H1 (cell line): ENCODE measurements at regions not wholly inside any gene's neighbourhood (a gene's known extent, or its start where the extent isn't known, plus 50 kb on each side); places are given as distances from the start of the nearest gene placed in this dataset.

Source experiments
- CTCF ChIA-PET: fragments of 300-600 bp; sonication (Branson Sonifier 250); formaldehyde crosslinking; loops from one replicate; lab custom pipeline; 2021; ENCODE audit not compliant: partially characterized antibody; lab: Charles Lee
- POLR2A ChIA-PET: fragments of 300-600 bp; sonication (Branson Sonifier 250); formaldehyde crosslinking; loops from one replicate; lab custom pipeline; 2021; ENCODE audit warnings: inconsistent platforms; ENCODE audit not compliant: partially characterized antibody; lab: Charles Lee
- DNase-seq, 2 experiments: peaks; one replicate each; pipeline versions ENCODE4 v3.0.0 to v3.0.0-alpha.2; 2010 to 2022; ENCODE audit warnings: low spot score in 2 of 2, low read depth in 1 of 2, mixed read lengths in 1 of 2
- FAIRE-seq: peaks from 2 replicates; lab custom pipeline; 2011; peaks lifted over from hg19 to GRCh38; lab: Jason Lieb, UNC
- H2AFZ ChIP-seq: 2 replicates; pipeline ENCODE4 v1.8.1; 2012; ENCODE audit warnings: low read length, inconsistent platforms
- H2AK5ac ChIP-seq: 2 replicates; pipeline ENCODE4 v1.6.1; 2013; ENCODE audit warnings: low read depth, low read length
- H2BK120ac ChIP-seq: replicated peaks from 2 replicates; pipeline ENCODE3; 2013; ENCODE audit warnings: low read depth, low read length, inconsistent platforms
- H2BK12ac ChIP-seq: 2 replicates; pipeline ENCODE4 v1.6.1; 2013; ENCODE audit warnings: low read depth, low read length
- H2BK15ac ChIP-seq: 2 replicates; pipeline ENCODE4 v1.6.1; 2013; ENCODE audit warnings: low read length
- H2BK20ac ChIP-seq: 2 replicates; pipeline ENCODE4 v1.6.1; 2013; ENCODE audit warnings: low read length
- H2BK5ac ChIP-seq: 2 replicates; pipeline ENCODE4 v1.6.1; 2013; ENCODE audit warnings: low read depth, low read length
- H3K14ac ChIP-seq: 2 replicates; pipeline ENCODE4 v1.6.1; 2013; ENCODE audit warnings: inconsistent platforms; ENCODE audit not compliant: insufficient read length
- H3K18ac ChIP-seq: 2 replicates; pipeline ENCODE4 v1.6.1; 2013; ENCODE audit warnings: low read length; ENCODE audit errors: extremely low read depth
- H3K23ac ChIP-seq: 2 replicates; pipeline ENCODE4 v1.6.1; 2013; ENCODE audit warnings: inconsistent platforms; ENCODE audit not compliant: insufficient read length
- H3K23me2 ChIP-seq: 2 replicates; pipeline ENCODE4 v1.6.1; 2013; ENCODE audit warnings: low read depth, low read length
- H3K27ac ChIP-seq: 2 replicates; pipeline ENCODE4 v1.6.1; 2011; ENCODE audit warnings: low read depth, low read length, inconsistent platforms
- H3K27me3 ChIP-seq, 4 experiments: replicated peaks in 1 of 4; 1 replicate in 1 of 4; 2 replicates in 3 of 4; pipeline versions ENCODE4 v1.6.1 to v1.8.1; 2011 to 2013; ENCODE audit warnings: low read length in 3 of 4, mild to moderate bottlenecking in 3 of 4, inconsistent platforms in 2 of 4, mixed read lengths in 2 of 4, moderate library complexity in 1 of 4; ENCODE audit not compliant: control insufficient read depth in 3 of 4, insufficient read depth in 3 of 4; ENCODE audit errors: extremely low read depth in 1 of 4
- H3K36me3 ChIP-seq, 4 experiments: 2 replicates each; pipeline versions ENCODE4 v1.6.1 to v1.8.1; 2011 to 2013; ENCODE audit warnings: mild to moderate bottlenecking in 4 of 4, low read length in 3 of 4, moderate library complexity in 2 of 4, control low read depth in 1 of 4, inconsistent platforms in 1 of 4; ENCODE audit not compliant: insufficient read depth in 4 of 4, control insufficient read depth in 2 of 4
- H3K4ac ChIP-seq: replicated peaks from 2 replicates; pipeline ENCODE3; 2013; ENCODE audit warnings: low read length, low read depth, mixed read lengths, inconsistent platforms; ENCODE audit not compliant: insufficient read length
- H3K4me1 ChIP-seq, 4 experiments: replicated peaks in 1 of 4; 1 replicate in 1 of 4; 2 replicates in 3 of 4; pipeline versions ENCODE4 v1.6.1 to v1.8.1; 2011 to 2013; ENCODE audit warnings: low read length in 3 of 4, inconsistent platforms in 2 of 4, mixed read lengths in 1 of 4; ENCODE audit not compliant: insufficient read depth in 4 of 4, control insufficient read depth in 3 of 4
- H3K4me2 ChIP-seq, 2 experiments: 2 replicates each; pipeline versions ENCODE4 v1.6.1 to v1.8.1; 2011 to 2013; ENCODE audit warnings: low read depth in 2 of 2, low read length in 2 of 2, control low read depth in 1 of 2, inconsistent platforms in 1 of 2, mild to moderate bottlenecking in 1 of 2; ENCODE audit not compliant: insufficient read depth in 1 of 2
- H3K4me3 ChIP-seq, 4 experiments: fragments of 200-600, 300-600 bp in 1 of 4; sonication (generic), shearing (Covaris generic), sonication (Bioruptor Twin) in 1 of 4; 2 replicates each; pipeline versions ENCODE4 v1.5.1 to v1.8.1; 2011 to 2016; ENCODE audit warnings: low read length in 4 of 4, low read depth in 3 of 4, control low read depth in 2 of 4, inconsistent platforms in 2 of 4, mild to moderate bottlenecking in 2 of 4, mixed read lengths in 1 of 4, moderate library complexity in 1 of 4; ENCODE audit not compliant: insufficient read depth in 2 of 4; ENCODE audit errors: extremely low read depth in 1 of 4
- H3K56ac ChIP-seq: replicated peaks from 2 replicates; pipeline ENCODE3; 2013; ENCODE audit warnings: low read depth, mild to moderate bottlenecking, mixed read lengths, low read length, inconsistent platforms; ENCODE audit not compliant: insufficient read length
- H3K79me1 ChIP-seq: 2 replicates; pipeline ENCODE4 v1.6.1; 2013; ENCODE audit warnings: low read depth, low read length, control low read depth
- H3K79me2 ChIP-seq, 2 experiments: 2 replicates each; pipeline versions ENCODE4 v1.6.1 to v1.8.1; 2012 to 2013; ENCODE audit warnings: low read length in 2 of 2, mild to moderate bottlenecking in 2 of 2, inconsistent platforms in 1 of 2; ENCODE audit not compliant: insufficient read depth in 2 of 2, control insufficient read depth in 1 of 2
- H3K9ac ChIP-seq, 4 experiments: replicated peaks in 1 of 4; 1 replicate in 1 of 4; 2 replicates in 3 of 4; pipeline versions ENCODE4 v1.6.1 to v1.8.1; 2011 to 2013; ENCODE audit warnings: low read depth in 3 of 4, low read length in 3 of 4, control low read depth in 2 of 4, mild to moderate bottlenecking in 2 of 4, moderate library complexity in 2 of 4, inconsistent platforms in 1 of 4; ENCODE audit errors: extremely low read depth in 1 of 4
- H3K9me3 ChIP-seq, 2 experiments: 2 replicates each; pipeline versions ENCODE4 v1.6.1 to v1.8.1; 2012 to 2013; ENCODE audit warnings: mild to moderate bottlenecking in 2 of 2, moderate library complexity in 2 of 2, control low read depth in 1 of 2, inconsistent platforms in 1 of 2, low read depth in 1 of 2, low read length in 1 of 2, mixed read lengths in 1 of 2; ENCODE audit not compliant: insufficient read depth in 2 of 2
- H4K20me1 ChIP-seq, 2 experiments: replicated peaks in 1 of 2; 2 replicates each; pipeline versions ENCODE3 to v1.8.1; 2011 to 2013; ENCODE audit warnings: inconsistent platforms in 2 of 2, low read length in 2 of 2, mild to moderate bottlenecking in 1 of 2; ENCODE audit not compliant: insufficient read depth in 2 of 2, control insufficient read depth in 1 of 2
- H4K5ac ChIP-seq: 2 replicates; pipeline ENCODE4 v1.6.1; 2013; ENCODE audit warnings: low read length, low read depth, mixed read lengths, inconsistent platforms; ENCODE audit not compliant: insufficient read length
- H4K8ac ChIP-seq: 2 replicates; pipeline ENCODE4 v1.8.0; 2013; ENCODE audit warnings: mild to moderate bottlenecking, moderate library complexity, low read length, inconsistent platforms; ENCODE audit not compliant: insufficient read depth; ENCODE audit errors: extremely low read depth
- H4K91ac ChIP-seq: replicated peaks from 2 replicates; pipeline ENCODE3; 2013; ENCODE audit warnings: low read length, mixed read lengths, inconsistent platforms; ENCODE audit not compliant: insufficient read length
- ASH2L ChIP-seq: fragments of 200-600, 300-600 bp; sonication (generic); IDR thresholded peaks from one replicate; pipeline ENCODE4 v1.7.1; 2017; ENCODE audit warnings: low read length
- CBX8 ChIP-seq: fragments of 300-800, 300-1000 bp; sonication (generic); IDR thresholded peaks from 2 replicates; pipeline ENCODE4 v1.7.1; 2016; ENCODE audit warnings: low read depth, low read length, borderline replicate concordance
- HDAC2 ChIP-seq, 2 experiments: fragments of 300-600 bp in 1 of 2; sonication (generic) in 1 of 2; IDR thresholded peaks; 2 replicates each; pipeline ENCODE4 v1.6.1; 2011 to 2012; ENCODE audit warnings: low read depth in 2 of 2, low read length in 2 of 2, mild to moderate bottlenecking in 2 of 2, moderate library complexity in 2 of 2, borderline replicate concordance in 1 of 2, inconsistent platforms in 1 of 2
- SIRT6 ChIP-seq: IDR thresholded peaks from one replicate; pipeline ENCODE4 v1.7.1; 2012; ENCODE audit warnings: low read length, inconsistent platforms
- TEAD4 ChIP-seq: IDR thresholded peaks from 2 replicates; pipeline ENCODE4 v1.6.1; 2012; ENCODE audit warnings: low read depth, low read length, inconsistent platforms, mixed read lengths

GRCh38 chr14:86707071-86707470, 1177.1 kb downstream of the FLRT2 start:
- Histone ChIP-seq H2BK12ac (no peak overlapping the region), H4K5ac (no peak overlapping the region), H3K79me1 (no peaks in the 10 kb centered on the region), H3K36me3 (no peaks in the 10 kb centered on the region), H3K4me1 (no peaks in the 10 kb centered on the region), H3K4me3 (no peak overlapping the region), H3K4ac (no peak overlapping the region), H3K4me2 (no peak overlapping the region), H2BK20ac (no peak overlapping the region), H3K79me2 (no peaks in the 10 kb centered on the region), H2BK120ac (no peak overlapping the region), H3K18ac (no peak overlapping the region), H4K20me1 (no peaks in the 10 kb centered on the region), H2AFZ (no peak overlapping the region), H3K14ac (no peak overlapping the region), H3K23me2 (no peaks in the 10 kb centered on the region), H3K23ac (no peak overlapping the region), H3K56ac (no peak overlapping the region), H4K91ac (no peak overlapping the region), H3K9ac (no peak overlapping the region), H3K27ac (no peak overlapping the region), H2BK15ac (no peak overlapping the region), H2BK5ac (no peak overlapping the region), H2AK5ac (no peak overlapping the region), H3K9me3 (0 out of 4 replicates have a peak, but pooled peaks cover 0 to 2% of the 10 kb centered on the region in 2 experiments), H3K27me3 (no peaks in the 10 kb centered on the region), H4K8ac (no peak overlapping the region)
- FAIRE-seq (no peak), DNase-seq (no peak)
- TF ChIP-seq TEAD4 (no peak), SIRT6 (no peak), CBX8 (no peak), ASH2L (no peak), HDAC2 (IDR thresholded peaks at IDR 0.05; ENCODE audit: borderline replicate concordance in 1 of 2, low read depth in 2 of 2, low read length in 2 of 2) (no peak)
- POLR2A ChIA-PET: no interaction called here
- CTCF ChIA-PET: interaction anchor here (0.9 to 1.6 kb wide), 3 partner anchors 18 to 43 kb away, joined by 3 to 5 read pairs (median 3); no protein-coding TSS in a partner anchor
